Neural progenitor cell (in vitro differentiated cells): ENCODE measurements at regions not wholly inside any gene's neighbourhood (a gene's known extent, or its start where the extent isn't known, plus 50 kb on each side); places are given as distances from the start of the nearest gene placed in this dataset.
"Not testable (repeated sequence)": the region's sequence is repeated elsewhere in the genome, so short reads cannot be mapped to it uniquely, and the experiment has no call there.

Experiments used
- DNase-seq: peaks from one replicate; pipeline ENCODE4 v3.0.0-alpha.2; 2016; ENCODE audit warnings: low spot score
- H2AFZ ChIP-seq: fragments of 200-600 bp; sonication (generic); replicated peaks from 2 replicates; pipeline ENCODE4 v1.6.1; 2016; ENCODE audit warnings: antibody characterized with exemption
- H3F3A ChIP-seq: fragments of 200-600 bp; sonication (generic); 2 replicates; pipeline ENCODE4 v1.6.1; 2016; ENCODE audit warnings: antibody characterized with exemption, low read depth
- H3K27ac ChIP-seq: fragments of 200-600 bp; sonication (generic); 2 replicates; pipeline ENCODE4 v1.5.1; 2016; ENCODE audit warnings: mild to moderate bottlenecking
- H3K27me3 ChIP-seq: fragments of 200-600 bp; sonication (generic); 2 replicates; pipeline ENCODE4 v1.6.1; 2016; ENCODE audit warnings: mild to moderate bottlenecking, moderate library complexity
- H3K36me3 ChIP-seq: fragments of 200-600 bp; sonication (generic); 2 replicates; pipeline ENCODE4 v1.5.1; 2016
- H3K4me1 ChIP-seq: fragments of 200-600 bp; sonication (generic); 2 replicates; pipeline ENCODE4 v1.6.1; 2016; ENCODE audit warnings: mixed run types
- H3K4me2 ChIP-seq: fragments of 200-600 bp; sonication (generic); 2 replicates; pipeline ENCODE4 v1.6.1; 2016
- H3K4me3 ChIP-seq: fragments of 200-600 bp; sonication (generic); 2 replicates; pipeline ENCODE4 v1.5.1; 2016
- H3K79me2 ChIP-seq: fragments of 200-600 bp; sonication (generic); 2 replicates; pipeline ENCODE4 v1.6.1; 2016; ENCODE audit warnings: low read depth
- H3K9ac ChIP-seq: fragments of 200-600 bp; sonication (generic); 2 replicates; pipeline ENCODE4 v1.6.1; 2016
- H3K9me3 ChIP-seq: fragments of 200-600 bp; sonication (generic); 2 replicates; pipeline ENCODE4 v1.5.1; 2016; ENCODE audit warnings: low read depth
- H4K20me1 ChIP-seq: fragments of 200-600 bp; sonication (generic); 2 replicates; pipeline ENCODE4 v1.6.1; 2016; ENCODE audit warnings: low read depth
- H3K27ac Mint-ChIP-seq: 3 replicates; pipeline ENCODE4 v1.8.0; 2021; ENCODE audit warnings: mixed read lengths
- H3K27me3 Mint-ChIP-seq: 2 replicates; pipeline ENCODE4 v1.8.0; 2022; ENCODE audit warnings: low read depth, mild to moderate bottlenecking, inconsistent platforms, moderate library complexity, mixed read lengths; ENCODE audit not compliant: insufficient read depth
- H3K36me3 Mint-ChIP-seq: 3 replicates; pipeline ENCODE4 v1.8.0; 2021; ENCODE audit warnings: mixed read lengths
- H3K4me1 Mint-ChIP-seq: 3 replicates; pipeline ENCODE4 v1.8.0; 2021; ENCODE audit warnings: mixed read lengths
- H3K4me3 Mint-ChIP-seq: 3 replicates; pipeline ENCODE4 v1.8.0; 2021; ENCODE audit warnings: mild to moderate bottlenecking, moderate library complexity, mixed read lengths
- H3K9me3 Mint-ChIP-seq: 3 replicates; pipeline ENCODE4 v1.8.0; 2020; ENCODE audit warnings: mixed read lengths
- CTCF ChIP-seq: fragments of 200-600 bp; sonication (generic); IDR thresholded peaks from 2 replicates; pipeline ENCODE4 v1.5.1; 2017; ENCODE audit warnings: antibody characterized with exemption, mild to moderate bottlenecking
- EZH2 ChIP-seq: fragments of 200-600 bp; sonication (generic); IDR thresholded peaks from 2 replicates; pipeline ENCODE4 v1.6.1; 2017; ENCODE audit warnings: antibody characterized with exemption, mild to moderate bottlenecking, moderate library complexity
- EZH2phosphoT487 ChIP-seq: fragments of 200-600 bp; sonication (generic); IDR thresholded peaks from 2 replicates; pipeline ENCODE4 v1.6.1; 2017; ENCODE audit warnings: antibody characterized with exemption

GRCh38 chr6:137389150-137389704 is 105.0 kb downstream of the OLIG3 start:
- H3K27me3 ChIP-seq = peaks cover 46% of the 10 kb centered on the region
- no peak overlapping the region for H3K27ac Mint-ChIP-seq

GRCh38 chr6:137387096-137387764 is 107.0 kb downstream of the OLIG3 start:
- no peaks in the 10 kb centered on the region for H3K36me3 ChIP-seq
- peaks cover 3% of the 10 kb centered on the region for H3K4me1 ChIP-seq
- H3K9ac ChIP-seq = no peak overlapping the region
- no peaks in the 10 kb centered on the region for H3F3A ChIP-seq
- Mint-ChIP-seq H3K27ac (no peak overlapping the region), H3K36me3 (no peaks in the 10 kb centered on the region), H3K9me3 (no peaks in the 10 kb centered on the region), H3K27me3 (peaks cover 4% of the 10 kb centered on the region), H3K4me1 (peaks cover 31% of the 10 kb centered on the region), H3K4me3 (no peak overlapping the region)
- no peak overlapping the region for H3K27ac ChIP-seq
- no peak overlapping the region for H3K4me2 ChIP-seq
- no peaks in the 10 kb centered on the region for H3K79me2 ChIP-seq
- H3K27me3 ChIP-seq = peaks cover 46% of the 10 kb centered on the region
- no peak overlapping the region for H2AFZ ChIP-seq
- no peaks in the 10 kb centered on the region for H3K9me3 ChIP-seq
- no peaks in the 10 kb centered on the region for H4K20me1 ChIP-seq
- no peak overlapping the region for H3K4me3 ChIP-seq
- TF ChIP-seq CTCF (no peak), EZH2 (no peak)
- DNase-seq = no peak

More at GRCh38 chr6:137389150-137389704, 105.0 kb downstream of the OLIG3 start:
- Histone ChIP-seq H4K20me1 (no peaks in the 10 kb centered on the region), H3F3A (no peaks in the 10 kb centered on the region), H3K9ac (no peak overlapping the region), H2AFZ (no peak overlapping the region), H3K36me3 (no peaks in the 10 kb centered on the region), H3K4me2 (no peak overlapping the region), H3K27ac (no peak overlapping the region), H3K4me1 (peaks cover 3% of the 10 kb centered on the region), H3K79me2 (no peaks in the 10 kb centered on the region), H3K9me3 (no peaks in the 10 kb centered on the region), H3K4me3 (no peak overlapping the region)
- DNase-seq = no peak
- Mint-ChIP-seq H3K9me3 (peaks cover under 1% of the 10 kb centered on the region), H3K4me3 (no peak overlapping the region), H3K4me1 (peaks cover 31% of the 10 kb centered on the region), H3K27me3 (peaks cover 4% of the 10 kb centered on the region), H3K36me3 (no peaks in the 10 kb centered on the region)
- TF ChIP-seq EZH2 = no peak

- H3K9me3 ChIP-seq, H3K4me2 ChIP-seq, H3K27me3 Mint-ChIP-seq, H4K20me1 ChIP-seq, DNase-seq, H3K27ac Mint-ChIP-seq, H2AFZ ChIP-seq, H3F3A ChIP-seq, H3K27ac ChIP-seq, H3K79me2 ChIP-seq, H3K4me1 ChIP-seq, H3K4me1 Mint-ChIP-seq, H3K36me3 Mint-ChIP-seq, H3K9ac ChIP-seq, H3K4me3 Mint-ChIP-seq, H3K4me3 ChIP-seq, H3K36me3 ChIP-seq: not testable (repeated sequence)
- peaks cover 16% of the 10 kb centered on the region for H3K9me3 Mint-ChIP-seq
- peaks cover 39% of the 10 kb centered on the region for H3K27me3 ChIP-seq
Observed at GRCh38 chr6:137383287-137383686, 110.9 kb downstream of the OLIG3 start.

- no peaks in the 10 kb centered on the region for H3K79me2 ChIP-seq
- no peaks in the 10 kb centered on the region for H3K27me3 ChIP-seq
- Mint-ChIP-seq H3K27me3 (peaks cover 3% of the 10 kb centered on the region), H3K36me3 (peaks cover 3% of the 10 kb centered on the region), H3K4me3 (no peak overlapping the region), H3K27ac (no peak overlapping the region), H3K4me1 (no peaks in the 10 kb centered on the region), H3K9me3 (peaks cover 22% of the 10 kb centered on the region)
- no peak for DNase-seq
- no peak overlapping the region for H2AFZ ChIP-seq
- H3K9me3 ChIP-seq = no peaks in the 10 kb centered on the region
- H3K4me2 ChIP-seq = no peak overlapping the region
- TF ChIP-seq CTCF = no peak
- no peak for TF ChIP-seq EZH2phosphoT487
- TF ChIP-seq EZH2 = no peak
- H3F3A ChIP-seq = no peaks in the 10 kb centered on the region
- no peak overlapping the region for H3K9ac ChIP-seq
- no peak overlapping the region for H3K27ac ChIP-seq
- no peaks in the 10 kb centered on the region for H3K4me1 ChIP-seq
- no peaks in the 10 kb centered on the region for H4K20me1 ChIP-seq
- H3K36me3 ChIP-seq = no peaks in the 10 kb centered on the region
- no peak overlapping the region for H3K4me3 ChIP-seq
Observed at GRCh38 chr6:137378090-137378369, 116.2 kb downstream of the OLIG3 start.
